Keratinocyte (primary cell): ENCODE measurements at regions not wholly inside any gene's neighbourhood (a gene's known extent, or its start where the extent isn't known, plus 50 kb on each side); places are given as distances from the start of the nearest gene placed in this dataset.
A peak's percentile ranks its signal among the peaks of the same experiment; 100 is the strongest.

Experiments
- DNase-seq: peaks from one replicate; pipeline ENCODE4 v3.0.0-alpha.2; 2011; ENCODE audit warnings: low read depth, missing footprints, low spot score
- FAIRE-seq: peaks from 2 replicates; lab custom pipeline; 2011; peaks lifted over from hg19 to GRCh38; lab: Jason Lieb, UNC
- H2AFZ ChIP-seq: 2 replicates; pipeline ENCODE4 v1.6.0; 2012; ENCODE audit warnings: low read length, control low read depth, inconsistent platforms; ENCODE audit not compliant: control insufficient read depth
- H3K27ac ChIP-seq: 2 replicates; pipeline ENCODE4 v1.5.1; 2011; ENCODE audit warnings: low read length; ENCODE audit not compliant: control insufficient read depth, insufficient read depth
- H3K27me3 ChIP-seq: 3 replicates; pipeline ENCODE4 v1.6.0; 2011; ENCODE audit warnings: low read length; ENCODE audit not compliant: control insufficient read depth, insufficient read depth; ENCODE audit errors: extremely low read depth
- H3K36me3 ChIP-seq, 2 experiments: 2 replicates in 1 of 2; 3 replicates in 1 of 2; pipeline ENCODE4 v1.5.1; 2011; ENCODE audit warnings: low read length in 2 of 2, mild to moderate bottlenecking in 1 of 2; ENCODE audit not compliant: control insufficient read depth in 2 of 2, insufficient read depth in 2 of 2; ENCODE audit errors: extremely low read depth in 1 of 2
- H3K4me1 ChIP-seq: 3 replicates; pipeline ENCODE4 v1.5.1; 2011; ENCODE audit warnings: low read length; ENCODE audit not compliant: control insufficient read depth, insufficient read depth; ENCODE audit errors: extremely low read depth
- H3K4me2 ChIP-seq: 3 replicates; pipeline ENCODE4 v1.6.0; 2011; ENCODE audit warnings: low read depth, low read length; ENCODE audit not compliant: control insufficient read depth, insufficient read depth; ENCODE audit errors: extremely low read depth
- H3K4me3 ChIP-seq, 3 experiments: fragments of 200-600 bp in 1 of 3; sonication (generic) in 1 of 3; 2 replicates in 2 of 3; 3 replicates in 1 of 3; pipeline ENCODE4 v1.5.1; 2011 to 2016; ENCODE audit warnings: low read length in 3 of 3, mild to moderate bottlenecking in 3 of 3, control low read depth in 2 of 3, inconsistent platforms in 1 of 3, low read depth in 1 of 3, mixed read lengths in 1 of 3, mixed run types in 1 of 3, moderate library complexity in 1 of 3; ENCODE audit not compliant: control insufficient read depth in 2 of 3, insufficient read depth in 2 of 3; ENCODE audit errors: extremely low read depth in 1 of 3
- H3K79me2 ChIP-seq: 2 replicates; pipeline ENCODE4 v1.6.0; 2012; ENCODE audit warnings: low read length; ENCODE audit not compliant: control insufficient read depth, insufficient read depth
- H3K9ac ChIP-seq: 3 replicates; pipeline ENCODE4 v1.6.0; 2011; ENCODE audit warnings: low read length; ENCODE audit not compliant: control insufficient read depth, insufficient read depth; ENCODE audit errors: extremely low read depth
- H3K9me1 ChIP-seq: 3 replicates; pipeline ENCODE4 v1.6.0; 2011; ENCODE audit warnings: low read length; ENCODE audit not compliant: control insufficient read depth, insufficient read depth; ENCODE audit errors: extremely low read depth
- H3K9me3 ChIP-seq: 2 replicates; pipeline ENCODE4 v1.5.1; 2012; ENCODE audit warnings: low read depth, low read length; ENCODE audit not compliant: control insufficient read depth
- H4K20me1 ChIP-seq: 3 replicates; pipeline ENCODE4 v1.6.0; 2011; ENCODE audit warnings: low read length; ENCODE audit not compliant: control insufficient read depth, insufficient read depth; ENCODE audit errors: extremely low read depth
- EZH2 ChIP-seq: IDR thresholded peaks from one replicate; pipeline ENCODE4 v1.6.1; 2012; ENCODE audit warnings: inconsistent platforms, mild to moderate bottlenecking, low read length, moderate library complexity
- dilution Hi-C: fragments of 300-500 bp; cut with MboI; formaldehyde crosslinking; loops from one replicate; pipeline ENCODE4 v1.7.0; 2020; ENCODE audit warnings: low sequenced_read_pairs; ENCODE audit not compliant: extremely low pct_ligation_motif_present
- TF ChIP-seq, protein P1 (sequence below), 3 experiments: IDR thresholded peaks in 1 of 3; conservative IDR thresholded peaks in 1 of 3; optimal IDR thresholded peaks in 1 of 3; 2 replicates in 2 of 3; 3 replicates in 1 of 3; pipeline versions ENCODE3 to v1.5.1; 2011; ENCODE audit warnings: low read length in 3 of 3, mild to moderate bottlenecking in 3 of 3, moderate library complexity in 2 of 3, control low read depth in 1 of 3, inconsistent platforms in 1 of 3; ENCODE audit not compliant: insufficient read depth in 2 of 3; ENCODE audit errors: extremely low read depth in 1 of 3

DNA sequence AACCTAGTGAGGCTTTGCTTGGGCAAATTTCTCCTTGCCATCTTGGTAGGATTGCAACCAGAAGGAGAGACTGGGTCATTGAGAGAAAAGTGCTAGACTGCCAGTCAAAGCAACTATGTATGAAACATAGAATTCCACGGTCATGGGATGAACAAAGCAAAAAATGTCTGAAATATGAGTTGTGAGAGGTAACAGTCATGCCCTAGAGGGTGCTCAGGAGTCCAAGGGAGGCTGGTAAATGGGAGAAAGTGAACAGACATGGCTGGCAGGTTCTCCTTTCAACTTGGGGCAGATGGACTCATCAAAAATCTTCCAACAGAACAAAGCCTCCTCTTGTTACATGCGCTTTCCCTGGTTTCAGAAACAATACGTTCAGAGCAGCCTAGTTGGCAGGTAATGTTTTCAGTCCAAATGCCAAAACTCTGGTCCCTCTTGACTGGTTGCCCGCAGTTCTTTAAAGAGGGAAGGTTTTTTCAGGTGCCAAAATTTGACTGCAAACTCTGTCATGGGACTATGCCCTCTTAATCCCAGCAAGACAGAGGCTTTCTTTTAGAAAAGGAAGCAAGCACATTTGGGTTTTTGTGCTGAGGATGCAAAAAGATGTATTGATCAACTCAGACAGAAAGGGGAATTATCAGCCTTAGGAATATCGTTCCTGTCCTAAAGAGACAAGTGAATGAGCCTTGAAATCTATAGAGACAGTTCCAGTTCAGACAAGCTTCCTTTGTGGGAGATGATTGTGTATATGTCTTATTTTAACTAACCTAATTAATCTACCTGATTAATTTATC is 68.5 kb upstream of the SASH1 start:
- Histone ChIP-seq H3K27me3 (no peaks in the 10 kb centered on the region), H3K9me1 (no peaks in the 10 kb centered on the region), H3K79me2 (no peaks in the 10 kb centered on the region), H3K36me3 (no peaks in the 10 kb centered on the region), H3K9me3 (no peaks in the 10 kb centered on the region), H3K4me1 (peaks cover 4% of the 10 kb centered on the region), H3K27ac (no peak overlapping the region), H3K9ac (no peak overlapping the region), H3K4me2 (no peak overlapping the region), H3K4me3 (no peak overlapping the region), H2AFZ (no peak overlapping the region), H4K20me1 (no peaks in the 10 kb centered on the region)
- FAIRE-seq (no peak), DNase-seq (no peak)
- TF ChIP-seq, protein P1, sequence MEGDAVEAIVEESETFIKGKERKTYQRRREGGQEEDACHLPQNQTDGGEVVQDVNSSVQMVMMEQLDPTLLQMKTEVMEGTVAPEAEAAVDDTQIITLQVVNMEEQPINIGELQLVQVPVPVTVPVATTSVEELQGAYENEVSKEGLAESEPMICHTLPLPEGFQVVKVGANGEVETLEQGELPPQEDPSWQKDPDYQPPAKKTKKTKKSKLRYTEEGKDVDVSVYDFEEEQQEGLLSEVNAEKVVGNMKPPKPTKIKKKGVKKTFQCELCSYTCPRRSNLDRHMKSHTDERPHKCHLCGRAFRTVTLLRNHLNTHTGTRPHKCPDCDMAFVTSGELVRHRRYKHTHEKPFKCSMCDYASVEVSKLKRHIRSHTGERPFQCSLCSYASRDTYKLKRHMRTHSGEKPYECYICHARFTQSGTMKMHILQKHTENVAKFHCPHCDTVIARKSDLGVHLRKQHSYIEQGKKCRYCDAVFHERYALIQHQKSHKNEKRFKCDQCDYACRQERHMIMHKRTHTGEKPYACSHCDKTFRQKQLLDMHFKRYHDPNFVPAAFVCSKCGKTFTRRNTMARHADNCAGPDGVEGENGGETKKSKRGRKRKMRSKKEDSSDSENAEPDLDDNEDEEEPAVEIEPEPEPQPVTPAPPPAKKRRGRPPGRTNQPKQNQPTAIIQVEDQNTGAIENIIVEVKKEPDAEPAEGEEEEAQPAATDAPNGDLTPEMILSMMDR (optimal IDR thresholded peaks at IDR 0.05 in 1 of 3, IDR thresholded peaks at IDR 0.05 in 1 of 3, conservative IDR thresholded peaks at IDR 0.05 in 1 of 3; ENCODE audit: extremely low read depth in 1 of 3, insufficient read depth in 2 of 3, low read length in 3 of 3), result peak in 2 of 3 experiments; percentile 14 to 41
- no peak for TF ChIP-seq EZH2
- dilution Hi-C loops, result no loop called here

DNA sequence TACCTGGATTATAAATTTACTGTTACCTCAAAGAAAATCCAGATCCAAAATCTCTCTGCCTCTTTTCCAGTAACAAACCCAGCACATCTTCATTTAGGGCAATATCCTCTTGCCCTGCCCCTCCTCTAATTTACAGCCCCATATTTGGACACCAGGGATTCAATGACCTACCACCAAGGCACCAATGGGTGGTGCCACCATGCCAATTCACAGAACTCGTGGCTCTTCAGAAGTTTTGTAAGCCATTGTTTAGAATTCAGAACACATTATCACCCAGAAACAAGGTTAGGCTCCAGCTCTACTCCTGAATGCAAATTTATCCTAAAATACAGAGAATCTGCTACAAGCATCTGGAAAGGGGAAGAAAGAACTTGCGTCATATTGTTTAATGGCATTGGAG is 67.8 kb upstream of the SASH1 start:
- H3K27me3 ChIP-seq, result no peaks in the 10 kb centered on the region
- no peak for FAIRE-seq
- H3K9me3 ChIP-seq, result no peaks in the 10 kb centered on the region
- no peak overlapping the region for H3K27ac ChIP-seq
- no peak for DNase-seq
- no peak overlapping the region for H3K4me3 ChIP-seq
- H3K36me3 ChIP-seq, result no peaks in the 10 kb centered on the region
- H3K9me1 ChIP-seq, result no peaks in the 10 kb centered on the region
- H3K4me2 ChIP-seq, result no peak overlapping the region
- dilution Hi-C loops, result no loop called here
- no peak for TF ChIP-seq EZH2
- TF ChIP-seq, protein P1 (optimal IDR thresholded peaks at IDR 0.05 in 1 of 3, IDR thresholded peaks at IDR 0.05 in 1 of 3, conservative IDR thresholded peaks at IDR 0.05 in 1 of 3; ENCODE audit: extremely low read depth in 1 of 3, insufficient read depth in 2 of 3, low read length in 3 of 3), result no peak
- H4K20me1 ChIP-seq, result no peaks in the 10 kb centered on the region
- no peak overlapping the region for H2AFZ ChIP-seq
- no peaks in the 10 kb centered on the region for H3K79me2 ChIP-seq
- peaks cover 4% of the 10 kb centered on the region for H3K4me1 ChIP-seq
- H3K9ac ChIP-seq, result no peak overlapping the region
